GM23338 (cell line): ENCODE measurements at regions not wholly inside any gene's neighbourhood (a gene's known extent, or its start where the extent isn't known, plus 50 kb on each side); places are given as distances from the start of the nearest gene placed in this dataset.

Experiments
- ATAC-seq: fragments of 200-7000 bp; cut with Tn5 transposase; 3 replicates; pipeline ENCODE4 v1.9.1; 2020
- DNase-seq: peaks from one replicate; pipeline ENCODE4 v3.0.0-alpha.2; 2015; ENCODE audit warnings: low spot score
- H2AFZ ChIP-seq: fragments of 200-600 bp; sonication (generic); 2 replicates; pipeline ENCODE4 v1.8.0; 2016; ENCODE audit warnings: antibody characterized with exemption, mild to moderate bottlenecking, moderate library complexity
- H3F3A ChIP-seq: fragments of 200-600 bp; sonication (generic); replicated peaks from 2 replicates; pipeline ENCODE4 v1.8.0; 2017; ENCODE audit warnings: antibody characterized with exemption, mixed run types, low read depth
- H3K27ac ChIP-seq: fragments of 200-600 bp; sonication (generic); 2 replicates; pipeline ENCODE4 v1.6.1; 2016; ENCODE audit warnings: low read depth
- H3K27me3 ChIP-seq: fragments of 200-600 bp; sonication (generic); 2 replicates; pipeline ENCODE4 v1.8.0; 2016; ENCODE audit warnings: mild to moderate bottlenecking, mixed run types, moderate library complexity; ENCODE audit not compliant: insufficient read depth
- H3K36me3 ChIP-seq: fragments of 200-600 bp; sonication (generic); 2 replicates; pipeline ENCODE4 v1.8.0; 2016; ENCODE audit warnings: mild to moderate bottlenecking; ENCODE audit not compliant: insufficient read depth
- H3K4me1 ChIP-seq: fragments of 200-600 bp; sonication (generic); 2 replicates; pipeline ENCODE4 v1.8.0; 2016; ENCODE audit warnings: mild to moderate bottlenecking, moderate library complexity; ENCODE audit not compliant: insufficient read depth
- H3K4me2 ChIP-seq: fragments of 200-600 bp; sonication (generic); 2 replicates; pipeline ENCODE4 v1.7.1; 2017; ENCODE audit warnings: mixed run types
- H3K4me3 ChIP-seq: fragments of 200-600 bp; sonication (generic); 2 replicates; pipeline ENCODE4 v1.6.1; 2016; ENCODE audit warnings: mixed run types
- H3K79me2 ChIP-seq: fragments of 200-600 bp; sonication (generic); replicated peaks from 2 replicates; pipeline ENCODE4 v1.8.0; 2017; ENCODE audit warnings: mild to moderate bottlenecking; ENCODE audit not compliant: insufficient read depth
- H3K9me2 ChIP-seq: fragments of 200-600 bp; sonication (generic); 2 replicates; pipeline ENCODE4 v1.8.0; 2017; ENCODE audit not compliant: insufficient read depth
- H4K20me1 ChIP-seq: fragments of 200-600 bp; sonication (generic); replicated peaks from 2 replicates; pipeline ENCODE4 v1.8.0; 2017; ENCODE audit warnings: mild to moderate bottlenecking; ENCODE audit not compliant: insufficient read depth
- H3K27ac Mint-ChIP-seq: 2 replicates; pipeline ENCODE4 v1.8.0; 2020; ENCODE audit warnings: inconsistent platforms, mild to moderate bottlenecking, moderate library complexity, mixed read lengths
- H3K27me3 Mint-ChIP-seq: 3 replicates; pipeline ENCODE4 v1.8.0; 2022; ENCODE audit warnings: low read depth, mild to moderate bottlenecking, moderate library complexity, mixed read lengths, inconsistent platforms; ENCODE audit not compliant: insufficient read depth, poor library complexity
- H3K36me3 Mint-ChIP-seq: 3 replicates; pipeline ENCODE4 v1.8.0; 2021; ENCODE audit warnings: low read depth, mild to moderate bottlenecking, inconsistent platforms, moderate library complexity, mixed read lengths
- H3K4me1 Mint-ChIP-seq: 3 replicates; pipeline ENCODE4 v1.8.0; 2020; ENCODE audit warnings: mild to moderate bottlenecking, inconsistent platforms, mixed read lengths
- H3K4me3 Mint-ChIP-seq: 3 replicates; pipeline ENCODE4 v1.8.0; 2021; ENCODE audit warnings: moderate library complexity, mild to moderate bottlenecking, inconsistent platforms, mixed read lengths
- H3K9me3 Mint-ChIP-seq: 3 replicates; pipeline ENCODE4 v1.8.0; 2020; ENCODE audit warnings: moderate library complexity, mild to moderate bottlenecking, inconsistent platforms, mixed read lengths
- CREB1 ChIP-seq: fragments of 250-450 bp; sonication (Bioruptor Pico); IDR thresholded peaks from 2 replicates; pipeline ENCODE4 v1.5.0; 2020; ENCODE audit warnings: low read depth, mild to moderate bottlenecking, moderate library complexity
- ETS1 ChIP-seq: IDR thresholded peaks from 2 replicates; pipeline ENCODE4 v1.6.1; 2016; ENCODE audit warnings: antibody characterized with exemption
- EZH2 ChIP-seq: fragments of 200-600 bp; sonication (generic); IDR thresholded peaks from one replicate; pipeline ENCODE4 v1.8.0; 2017; ENCODE audit warnings: antibody characterized with exemption, mild to moderate bottlenecking, low read depth; ENCODE audit not compliant: unreplicated experiment
- EZH2phosphoT487 ChIP-seq: fragments of 200-600 bp; sonication (generic); IDR thresholded peaks from one replicate; pipeline ENCODE4 v1.8.1; 2018; ENCODE audit warnings: antibody characterized with exemption; ENCODE audit not compliant: unreplicated experiment
- JUNB ChIP-seq: IDR thresholded peaks from one replicate; pipeline ENCODE4 v1.6.1; 2016; ENCODE audit warnings: antibody characterized with exemption; ENCODE audit not compliant: unreplicated experiment
- NANOG ChIP-seq: IDR thresholded peaks from 2 replicates; pipeline ENCODE4 v1.6.1; 2016; ENCODE audit warnings: antibody characterized with exemption, borderline replicate concordance
- POLR2AphosphoS5 ChIP-seq: IDR thresholded peaks from 2 replicates; pipeline ENCODE4 v1.6.1; 2016; ENCODE audit warnings: antibody characterized with exemption, low read depth
- REST ChIP-seq: IDR thresholded peaks from one replicate; pipeline ENCODE4 v1.6.1; 2018; ENCODE audit warnings: antibody characterized with exemption; ENCODE audit not compliant: unreplicated experiment
- STAT1 ChIP-seq: IDR thresholded peaks from one replicate; pipeline ENCODE4 v1.6.1; 2016; ENCODE audit warnings: antibody characterized with exemption; ENCODE audit not compliant: unreplicated experiment
- ZNF114 ChIP-seq: fragments of 250-450 bp; sonication (Bioruptor Pico); IDR thresholded peaks from 2 replicates; pipeline ENCODE4 v1.5.0; 2020; ENCODE audit warnings: mild to moderate bottlenecking, moderate library complexity
- ZNF331 ChIP-seq: fragments of 250-450 bp; sonication (Bioruptor Pico); IDR thresholded peaks from 2 replicates; pipeline ENCODE4 v1.5.0; 2020; ENCODE audit warnings: low read depth, mild to moderate bottlenecking, moderate library complexity
- TF ChIP-seq, protein P1 (sequence below): fragments of 250-450 bp; sonication (Bioruptor Pico); IDR thresholded peaks from 2 replicates; pipeline ENCODE4 v1.5.0; 2020; ENCODE audit warnings: mild to moderate bottlenecking, moderate library complexity
- TF ChIP-seq, protein P2 (sequence below), 2 experiments: fragments of 200-600 bp in 1 of 2; sonication (generic) in 1 of 2; conservative IDR thresholded peaks; 2 replicates each; pipeline versions ENCODE4 v1.5.1 to v1.6.1; 2016 to 2017; ENCODE audit warnings: antibody characterized with exemption in 2 of 2, low read depth in 2 of 2, mild to moderate bottlenecking in 2 of 2, moderate library complexity in 1 of 2

- Mint-ChIP-seq H3K36me3 (no peaks in the 10 kb centered on the region), H3K4me1 (no peaks in the 10 kb centered on the region), H3K9me3 (peaks cover under 1% of the 10 kb centered on the region; the same call in 1 of the 3 replicates), H3K27me3 (peaks cover 9% of the 10 kb centered on the region), H3K27ac (no peak overlapping the region), H3K4me3 (no peak overlapping the region)
- no peaks in the 10 kb centered on the region for H3K36me3 ChIP-seq
- peaks cover 4% of the 10 kb centered on the region; the same call in 1 of the 2 replicates for H3K9me2 ChIP-seq
- H4K20me1 ChIP-seq, result no peaks in the 10 kb centered on the region
- TF ChIP-seq NANOG (no peak), ETS1 (no peak), CREB1 (no peak), POLR2AphosphoS5 (no peak), ZNF114 (CRISPR knock-in tag) (no peak), JUNB (no peak), ZNF331 (CRISPR knock-in tag) (no peak), EZH2phosphoT487 (no peak), STAT1 (no peak), EZH2 (no peak), REST (no peak)
- TF ChIP-seq, protein P1, sequence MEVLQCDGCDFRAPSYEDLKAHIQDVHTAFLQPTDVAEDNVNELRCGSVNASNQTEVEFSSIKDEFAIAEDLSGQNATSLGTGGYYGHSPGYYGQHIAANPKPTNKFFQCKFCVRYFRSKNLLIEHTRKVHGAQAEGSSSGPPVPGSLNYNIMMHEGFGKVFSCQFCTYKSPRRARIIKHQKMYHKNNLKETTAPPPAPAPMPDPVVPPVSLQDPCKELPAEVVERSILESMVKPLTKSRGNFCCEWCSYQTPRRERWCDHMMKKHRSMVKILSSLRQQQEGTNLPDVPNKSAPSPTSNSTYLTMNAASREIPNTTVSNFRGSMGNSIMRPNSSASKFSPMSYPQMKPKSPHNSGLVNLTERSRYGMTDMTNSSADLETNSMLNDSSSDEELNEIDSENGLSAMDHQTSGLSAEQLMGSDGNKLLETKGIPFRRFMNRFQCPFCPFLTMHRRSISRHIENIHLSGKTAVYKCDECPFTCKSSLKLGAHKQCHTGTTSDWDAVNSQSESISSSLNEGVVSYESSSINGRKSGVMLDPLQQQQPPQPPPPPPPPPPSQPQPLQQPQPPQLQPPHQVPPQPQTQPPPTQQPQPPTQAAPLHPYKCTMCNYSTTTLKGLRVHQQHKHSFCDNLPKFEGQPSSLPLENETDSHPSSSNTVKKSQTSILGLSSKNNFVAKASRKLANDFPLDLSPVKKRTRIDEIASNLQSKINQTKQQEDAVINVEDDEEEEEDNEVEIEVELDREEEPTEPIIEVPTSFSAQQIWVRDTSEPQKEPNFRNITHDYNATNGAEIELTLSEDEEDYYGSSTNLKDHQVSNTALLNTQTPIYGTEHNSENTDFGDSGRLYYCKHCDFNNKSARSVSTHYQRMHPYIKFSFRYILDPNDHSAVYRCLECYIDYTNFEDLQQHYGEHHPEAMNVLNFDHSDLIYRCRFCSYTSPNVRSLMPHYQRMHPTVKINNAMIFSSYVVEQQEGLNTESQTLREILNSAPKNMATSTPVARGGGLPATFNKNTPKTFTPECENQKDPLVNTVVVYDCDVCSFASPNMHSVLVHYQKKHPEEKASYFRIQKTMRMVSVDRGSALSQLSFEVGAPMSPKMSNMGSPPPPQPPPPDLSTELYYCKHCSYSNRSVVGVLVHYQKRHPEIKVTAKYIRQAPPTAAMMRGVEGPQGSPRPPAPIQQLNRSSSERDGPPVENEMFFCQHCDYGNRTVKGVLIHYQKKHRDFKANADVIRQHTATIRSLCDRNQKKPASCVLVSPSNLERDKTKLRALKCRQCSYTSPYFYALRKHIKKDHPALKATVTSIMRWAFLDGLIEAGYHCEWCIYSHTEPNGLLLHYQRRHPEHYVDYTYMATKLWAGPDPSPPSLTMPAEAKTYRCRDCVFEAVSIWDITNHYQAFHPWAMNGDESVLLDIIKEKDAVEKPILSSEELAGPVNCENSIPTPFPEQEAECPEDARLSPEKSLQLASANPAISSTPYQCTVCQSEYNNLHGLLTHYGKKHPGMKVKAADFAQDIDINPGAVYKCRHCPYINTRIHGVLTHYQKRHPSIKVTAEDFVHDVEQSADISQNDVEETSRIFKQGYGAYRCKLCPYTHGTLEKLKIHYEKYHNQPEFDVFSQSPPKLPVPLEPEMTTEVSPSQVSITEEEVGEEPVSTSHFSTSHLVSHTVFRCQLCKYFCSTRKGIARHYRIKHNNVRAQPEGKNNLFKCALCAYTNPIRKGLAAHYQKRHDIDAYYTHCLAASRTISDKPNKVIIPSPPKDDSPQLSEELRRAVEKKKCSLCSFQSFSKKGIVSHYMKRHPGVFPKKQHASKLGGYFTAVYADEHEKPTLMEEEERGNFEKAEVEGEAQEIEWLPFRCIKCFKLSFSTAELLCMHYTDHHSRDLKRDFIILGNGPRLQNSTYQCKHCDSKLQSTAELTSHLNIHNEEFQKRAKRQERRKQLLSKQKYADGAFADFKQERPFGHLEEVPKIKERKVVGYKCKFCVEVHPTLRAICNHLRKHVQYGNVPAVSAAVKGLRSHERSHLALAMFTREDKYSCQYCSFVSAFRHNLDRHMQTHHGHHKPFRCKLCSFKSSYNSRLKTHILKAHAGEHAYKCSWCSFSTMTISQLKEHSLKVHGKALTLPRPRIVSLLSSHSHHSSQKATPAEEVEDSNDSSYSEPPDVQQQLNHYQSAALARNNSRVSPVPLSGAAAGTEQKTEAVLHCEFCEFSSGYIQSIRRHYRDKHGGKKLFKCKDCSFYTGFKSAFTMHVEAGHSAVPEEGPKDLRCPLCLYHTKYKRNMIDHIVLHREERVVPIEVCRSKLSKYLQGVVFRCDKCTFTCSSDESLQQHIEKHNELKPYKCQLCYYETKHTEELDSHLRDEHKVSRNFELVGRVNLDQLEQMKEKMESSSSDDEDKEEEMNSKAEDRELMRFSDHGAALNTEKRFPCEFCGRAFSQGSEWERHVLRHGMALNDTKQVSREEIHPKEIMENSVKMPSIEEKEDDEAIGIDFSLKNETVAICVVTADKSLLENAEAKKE (CRISPR knock-in tag), result no peak
- TF ChIP-seq, protein P2, sequence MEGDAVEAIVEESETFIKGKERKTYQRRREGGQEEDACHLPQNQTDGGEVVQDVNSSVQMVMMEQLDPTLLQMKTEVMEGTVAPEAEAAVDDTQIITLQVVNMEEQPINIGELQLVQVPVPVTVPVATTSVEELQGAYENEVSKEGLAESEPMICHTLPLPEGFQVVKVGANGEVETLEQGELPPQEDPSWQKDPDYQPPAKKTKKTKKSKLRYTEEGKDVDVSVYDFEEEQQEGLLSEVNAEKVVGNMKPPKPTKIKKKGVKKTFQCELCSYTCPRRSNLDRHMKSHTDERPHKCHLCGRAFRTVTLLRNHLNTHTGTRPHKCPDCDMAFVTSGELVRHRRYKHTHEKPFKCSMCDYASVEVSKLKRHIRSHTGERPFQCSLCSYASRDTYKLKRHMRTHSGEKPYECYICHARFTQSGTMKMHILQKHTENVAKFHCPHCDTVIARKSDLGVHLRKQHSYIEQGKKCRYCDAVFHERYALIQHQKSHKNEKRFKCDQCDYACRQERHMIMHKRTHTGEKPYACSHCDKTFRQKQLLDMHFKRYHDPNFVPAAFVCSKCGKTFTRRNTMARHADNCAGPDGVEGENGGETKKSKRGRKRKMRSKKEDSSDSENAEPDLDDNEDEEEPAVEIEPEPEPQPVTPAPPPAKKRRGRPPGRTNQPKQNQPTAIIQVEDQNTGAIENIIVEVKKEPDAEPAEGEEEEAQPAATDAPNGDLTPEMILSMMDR (conservative IDR thresholded peaks at IDR 0.05; ENCODE audit: low read depth in 2 of 2), result no peak
- H3K4me2 ChIP-seq, result no peak overlapping the region
- H3K79me2 ChIP-seq, result no peaks in the 10 kb centered on the region
- no peaks in the 10 kb centered on the region for H3K27me3 ChIP-seq
- no peak overlapping the region for H3K27ac ChIP-seq
- H3K4me1 ChIP-seq, result no peaks in the 10 kb centered on the region
- H3K4me3 ChIP-seq, result no peak overlapping the region
- no peak for DNase-seq
- no peaks in the 10 kb centered on the region for H3F3A ChIP-seq
- ATAC-seq, result no peak
- H2AFZ ChIP-seq, result no peak overlapping the region
Observed at GRCh38 chr15:69629631-69630161, 177.1 kb downstream of the RPLP1 start.
